ENCODE measurements at regions not wholly inside any gene's neighbourhood (a gene's known extent, or its start where the extent isn't known, plus 50 kb on each side); places are given as distances from the start of the nearest gene placed in this dataset.
"Not testable (repeated sequence)": the region's sequence is repeated elsewhere in the genome, so short reads cannot be mapped to it uniquely, and the experiment has no call there.

GRCh38 chrX:1779626-1780025 lies 164.8 kb downstream of the ASMT start:
- no peak for DNase-seq

- DNase-seq, result no peak
These were observed 166.9 kb downstream of the ASMT start for GRCh38 chrX:1781766-1782165.

- no peak for DNase-seq
These were observed 169.9 kb downstream of the ASMT start for GRCh38 chrX:1784773-1785172.

- DNase-seq, result no peak
These were observed 173.5 kb downstream of the ASMT start for GRCh38 chrX:1788300-1788911.

- no peak for DNase-seq
These were observed 177.8 kb downstream of the ASMT start for GRCh38 chrX:1792636-1793035.

- DNase-seq, result no peak
These were observed 179.7 kb downstream of the ASMT start for GRCh38 chrX:1794586-1794985.

DNA sequence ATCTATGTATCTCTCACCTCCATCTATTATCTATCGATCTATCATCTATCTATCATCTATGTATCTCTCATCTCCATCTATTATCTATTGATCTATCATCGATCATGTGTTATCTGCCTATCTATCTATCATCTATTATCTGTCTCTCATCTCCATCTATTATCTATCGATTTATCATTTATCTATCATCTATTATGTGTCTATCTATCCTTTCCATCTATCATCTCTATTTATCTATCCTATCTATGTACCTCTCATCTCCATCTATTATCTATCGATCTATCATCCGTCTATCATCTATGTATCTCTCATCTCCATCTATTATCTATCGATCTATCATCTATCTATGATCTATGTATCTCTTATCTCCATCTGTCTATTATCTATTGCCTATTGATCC lies 188.1 kb downstream of the ASMT start:
- no peak for DNase-seq

DNA sequence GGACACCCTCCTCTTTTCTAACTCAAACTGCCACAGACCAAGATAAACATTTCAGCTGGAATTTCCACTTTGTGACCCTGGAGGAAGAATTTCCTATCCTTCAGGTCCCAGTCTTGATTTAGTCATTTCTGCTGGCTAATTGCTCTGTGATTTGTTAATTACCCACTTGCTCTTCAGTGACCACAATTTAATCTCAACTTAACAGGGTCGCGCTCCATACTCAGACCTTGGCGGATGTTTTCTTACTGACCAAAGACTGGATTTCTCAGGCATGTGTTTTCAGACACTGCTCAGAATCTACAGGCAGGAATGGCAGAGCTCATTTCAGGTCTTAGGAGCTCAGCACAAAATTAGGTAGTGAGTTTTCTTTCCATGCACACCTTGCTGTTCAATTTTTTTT lies 188.9 kb downstream of the ASMT start:
- DNase-seq, result no peak

DNA sequence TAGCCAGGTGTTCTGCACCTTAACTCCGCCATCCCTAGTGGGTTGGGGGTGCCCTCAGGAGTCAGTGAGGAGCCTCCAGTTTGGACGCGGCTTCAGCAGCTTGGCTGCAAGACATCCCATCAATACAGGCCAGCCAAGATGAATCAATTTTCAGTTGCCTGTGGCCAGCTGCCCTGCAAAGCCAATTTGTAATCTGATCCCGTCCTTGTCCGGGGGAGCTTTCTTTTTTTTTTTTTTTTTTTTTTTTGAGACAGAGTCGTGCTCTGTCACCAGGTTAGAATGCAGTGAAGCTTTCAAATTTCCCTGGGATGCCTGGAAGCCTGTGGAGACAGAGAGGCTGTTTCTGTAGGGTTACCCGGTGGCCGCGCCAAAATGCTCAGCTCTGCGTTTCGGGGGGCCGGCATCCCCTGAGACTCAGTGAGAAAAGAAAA lies 192.5 kb downstream of the ASMT start:
- no peak for DNase-seq

DNA sequence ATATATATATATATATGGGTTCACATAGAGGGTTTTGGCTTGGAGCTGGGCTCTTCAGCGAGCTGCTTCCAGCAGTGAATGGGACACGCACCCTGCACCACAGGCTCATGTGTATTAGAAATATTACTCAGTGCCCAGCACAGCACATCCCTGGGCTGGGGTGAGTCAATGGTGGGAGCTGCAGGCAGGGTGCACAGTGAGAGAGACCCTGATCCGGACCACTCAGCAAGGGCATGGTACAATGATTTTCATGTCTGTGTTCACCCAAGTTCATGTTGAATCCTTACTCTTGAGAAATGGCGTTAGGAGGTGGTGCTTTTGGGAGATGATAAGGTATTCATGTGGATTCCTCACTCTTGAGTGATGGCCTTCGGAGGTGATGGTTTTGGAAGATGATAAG lies 194.7 kb downstream of the ASMT start:
- no peak for DNase-seq

GRCh38 chrX:1813809-1814208 lies 198.9 kb downstream of the ASMT start:
- DNase-seq, result no peak

DNA sequence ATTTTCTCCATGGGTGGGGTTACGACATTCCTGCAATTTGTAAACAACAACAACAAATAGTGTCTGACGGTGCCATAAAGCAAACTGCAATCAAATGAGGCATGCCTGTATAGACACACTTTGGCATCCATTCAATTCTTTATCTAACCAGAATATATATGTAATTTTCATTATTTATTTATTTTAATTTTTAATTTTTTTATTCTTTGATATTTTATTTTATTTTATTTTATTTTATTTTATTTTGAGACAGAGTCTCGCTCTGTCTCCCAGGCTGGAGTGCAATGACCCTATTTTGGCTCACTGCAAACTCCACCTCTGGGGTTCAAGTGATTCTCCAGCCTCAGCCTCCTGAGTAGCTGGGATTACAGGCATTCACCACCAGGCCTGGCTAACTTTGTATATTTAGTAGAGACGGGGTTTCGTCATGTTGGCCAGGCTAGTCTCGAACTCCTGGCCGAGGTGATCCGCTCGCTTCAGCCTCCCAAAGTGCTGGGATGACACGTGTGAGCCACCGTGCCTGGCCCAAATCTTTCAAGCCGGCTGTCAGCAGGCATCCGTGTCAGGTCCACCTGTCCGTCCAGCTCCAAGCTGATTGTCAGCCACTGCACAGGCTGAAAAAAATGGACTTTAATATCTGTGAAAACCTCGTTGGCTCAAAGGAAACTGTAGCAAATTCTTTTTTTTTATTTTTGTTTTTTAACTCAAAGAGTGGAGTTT lies 200.8 kb downstream of the ASMT start:
- no peak for DNase-seq

GRCh38 chrX:1816387-1816982 lies 201.6 kb downstream of the ASMT start:
- DNase-seq, result not testable (repeated sequence)

DNA sequence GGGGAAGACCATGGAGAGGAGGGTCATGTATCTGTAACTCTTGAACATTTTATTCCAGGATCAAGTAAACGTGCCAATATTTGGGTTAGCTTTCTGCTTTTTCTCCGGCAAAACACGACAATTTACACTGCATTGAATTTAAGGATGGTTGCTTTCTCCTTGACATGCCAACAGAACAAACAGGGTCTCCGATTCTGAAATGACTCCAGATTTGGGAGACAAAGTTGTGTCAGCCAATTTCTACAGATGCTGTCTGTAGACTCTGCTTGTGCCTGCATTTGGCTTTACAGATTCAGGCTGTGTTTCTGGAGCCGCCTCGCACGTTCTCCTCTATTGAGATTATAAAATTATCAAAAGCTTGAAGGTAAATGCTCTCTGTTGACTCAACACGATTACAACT lies 207.0 kb downstream of the ASMT start:
- DNase-seq, result no peak

GRCh38 chrX:1824855-1825254 lies 210.0 kb downstream of the ASMT start:
- no peak for DNase-seq

- DNase-seq, result no peak
These were observed 218.9 kb downstream of the ASMT start for GRCh38 chrX:1833656-1834360.

- DNase-seq, result peak; percentile 33
These were observed 220.2 kb downstream of the ASMT start for GRCh38 chrX:1835056-1835455.

- no peak for DNase-seq
These were observed 221.8 kb downstream of the ASMT start for GRCh38 chrX:1836683-1837082.

DNA sequence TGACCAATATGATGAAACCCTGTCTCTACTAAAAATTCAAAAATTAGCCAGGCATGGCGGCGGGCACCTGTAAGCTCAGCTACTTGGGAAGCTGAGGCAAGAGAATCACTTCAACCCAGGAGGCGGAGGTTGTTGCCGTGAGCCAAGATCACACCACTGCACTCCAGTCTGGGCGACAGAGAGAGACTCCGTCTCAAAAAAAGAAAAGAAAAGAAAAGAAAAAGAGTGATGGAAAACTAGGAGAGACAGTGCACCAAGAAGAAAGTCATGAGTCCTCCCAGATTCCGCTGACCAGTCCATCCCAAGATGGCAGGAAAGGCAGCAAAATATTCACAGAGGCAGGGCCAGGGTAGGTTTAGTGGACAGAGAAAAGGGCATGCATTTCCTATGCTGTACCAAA lies 226.9 kb downstream of the ASMT start:
- DNase-seq, result no peak

GRCh38 chrX:1847000-1847399 lies 232.1 kb downstream of the ASMT start:
- DNase-seq, result not testable (repeated sequence)

- not testable (repeated sequence) for DNase-seq
These were observed 232.9 kb downstream of the ASMT start for GRCh38 chrX:1847790-1848189.

GRCh38 chrX:1851527-1851926 lies 236.7 kb downstream of the ASMT start:
- DNase-seq, result no peak

DNA sequence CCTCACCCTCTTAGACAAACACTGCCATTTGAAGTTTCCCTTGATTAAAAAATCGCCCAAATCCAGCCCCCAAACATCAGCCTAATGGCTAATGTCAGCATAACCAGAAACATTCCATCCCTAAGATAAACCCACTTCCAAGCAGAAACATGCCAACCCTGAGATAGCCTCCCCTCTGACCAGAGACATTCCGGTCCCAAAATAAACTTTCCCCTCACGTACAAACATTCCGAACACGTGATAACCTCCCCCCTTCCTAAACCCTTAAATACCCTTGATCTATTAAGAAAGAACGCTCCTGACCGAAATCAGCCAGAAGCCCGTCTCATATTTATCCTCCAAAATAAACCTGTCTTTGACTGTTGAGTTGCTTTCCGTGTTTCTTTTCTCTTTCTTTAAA lies 237.2 kb downstream of the ASMT start:
- no peak for DNase-seq

DNA sequence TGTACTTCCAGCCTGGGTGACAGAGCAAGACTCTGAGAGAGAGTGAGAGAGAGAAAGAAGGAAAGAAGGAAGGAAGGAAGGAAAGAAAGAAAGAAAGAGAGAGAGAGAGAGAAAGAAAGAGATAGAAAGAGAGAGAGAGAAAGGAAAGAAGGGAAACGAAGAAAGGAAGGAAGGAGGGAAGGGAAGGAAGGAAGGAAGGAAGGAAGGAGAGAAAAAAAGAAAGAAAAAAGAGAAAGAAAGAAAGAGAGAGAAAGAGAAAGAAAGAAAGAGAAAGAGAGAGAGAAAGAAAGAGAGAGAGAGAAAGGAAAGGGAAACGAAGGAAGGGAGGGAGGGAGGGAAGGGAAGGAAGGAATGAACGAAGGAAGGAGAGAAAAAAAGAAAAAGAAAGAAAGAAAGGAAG lies 238.6 kb downstream of the ASMT start:
- DNase-seq, result no peak
